RWPE1 (cell line): ENCODE measurements at regions not wholly inside any gene's neighbourhood (a gene's known extent, or its start where the extent isn't known, plus 50 kb on each side); places are given as distances from the start of the nearest gene placed in this dataset.

Experiments
- CTCF ChIA-PET: fragments of 350-600 bp; sonication (Branson Sonifier 250); formaldehyde crosslinking; extraction: SDS; loops from one replicate; lab custom pipeline; 2021; lab: Yijun Ruan, JAX
- POLR2A ChIA-PET: fragments of 400-600 bp; formaldehyde crosslinking; extraction: SDS; loops from one replicate; lab custom pipeline; 2020; ENCODE audit warnings: antibody characterized with exemption; ENCODE audit not compliant: low non-redundant PET; lab: Yijun Ruan, JAX
- DNase-seq: peaks from one replicate; pipeline ENCODE4 v3.0.0; 2012; ENCODE audit warnings: low spot score
- H3K27ac ChIP-seq: fragments of 450-650 bp; 2 replicates; pipeline ENCODE4 v1.5.1; 2017
- CTCF ChIP-seq: fragments of 450-650 bp; conservative IDR thresholded peaks from 2 replicates; pipeline ENCODE4 v1.5.1; 2017; ENCODE audit warnings: low read depth, mild to moderate bottlenecking

GRCh38 chr9:87181670-87182069 lies 234.4 kb upstream of the GAS1 start:
- ChIA-PET POLR2A (no interaction called here), CTCF (interaction anchor here (0.8 kb wide), 1 partner anchor 12 kb away, joined by 4 read pairs; no protein-coding TSS in a partner anchor)
- TF ChIP-seq CTCF = no peak
- no peak overlapping the region for H3K27ac ChIP-seq
- DNase-seq = no peak

- CTCF ChIA-PET = no interaction called here
- no peak for TF ChIP-seq CTCF
- POLR2A ChIA-PET = no interaction called here
- DNase-seq = no peak
- no peak overlapping the region for H3K27ac ChIP-seq
These were observed 237.8 kb upstream of the GAS1 start for GRCh38 chr9:87184956-87185642.

GRCh38 chr9:87187656-87188055 lies 240.3 kb upstream of the GAS1 start:
- DNase-seq = no peak
- POLR2A ChIA-PET = no interaction called here
- CTCF ChIA-PET = interaction anchor here (0.6 kb wide), 1 partner anchor 73 kb away, joined by 3 read pairs; no protein-coding TSS in a partner anchor

GRCh38 chr9:87189006-87189405 lies 241.7 kb upstream of the GAS1 start:
- POLR2A ChIA-PET = no interaction called here
- no peak overlapping the region for H3K27ac ChIP-seq
- no peak for DNase-seq
- CTCF ChIA-PET = no interaction called here
- no peak for TF ChIP-seq CTCF

More at GRCh38 chr9:87187656-87188055, 240.3 kb upstream of the GAS1 start:
- no peak for TF ChIP-seq CTCF
- no peak overlapping the region for H3K27ac ChIP-seq

GRCh38 chr9:87193151-87193550 lies 245.8 kb upstream of the GAS1 start:
- H3K27ac ChIP-seq = no peak overlapping the region
- DNase-seq = no peak
- ChIA-PET POLR2A (no interaction called here), CTCF (no interaction called here)
- TF ChIP-seq CTCF = no peak

GRCh38 chr9:87193925-87194868 lies 246.9 kb upstream of the GAS1 start:
- ChIA-PET CTCF (interaction anchor here (0.5 to 0.7 kb wide), 2 partner anchors 12 to 21 kb away, joined by 4 read pairs; no protein-coding TSS in a partner anchor), POLR2A (no interaction called here)
- no peak overlapping the region for H3K27ac ChIP-seq
- DNase-seq = peak; percentile 44
- TF ChIP-seq CTCF = no peak
